Peyer's patch (tissue), 4 donors: ENCODE measurements at regions not wholly inside any gene's neighbourhood (a gene's known extent, or its start where the extent isn't known, plus 50 kb on each side); places are given as distances from the start of the nearest gene placed in this dataset.

Experiments used
- DNase-seq, 3 donors: peaks; one replicate each; pipeline ENCODE4 v3.0.0-alpha.2; 2017 to 2019
- H3K27ac ChIP-seq, 4 donors: fragments of 200-600 bp; sonication (generic); one replicate each; pipeline ENCODE4 v1.5.1; 2016 to 2019
- H3K27me3 ChIP-seq, 2 donors: fragments of 200-600 bp; sonication (generic); one replicate each; pipeline ENCODE4 v1.5.1; 2019
- H3K36me3 ChIP-seq, 3 donors: fragments of 200-600 bp; sonication (generic); one replicate each; pipeline ENCODE4 v1.5.1; 2016 to 2019
- H3K4me1 ChIP-seq, 4 donors: fragments of 200-600 bp; sonication (generic); one replicate each; pipeline ENCODE4 v1.5.1; 2016 to 2019
- H3K4me3 ChIP-seq, 4 donors: fragments of 200-600 bp; sonication (generic); 1 replicate in 3 of 4; 2 replicates in 1 of 4; pipeline ENCODE4 v1.5.1; 2016 to 2019; ENCODE audit warnings: mild to moderate bottlenecking in 1 of 4
- H3K9me3 ChIP-seq, 4 donors: fragments of 200-600 bp; sonication (generic); one replicate each; pipeline ENCODE4 v1.5.1; 2016 to 2019; ENCODE audit warnings: mild to moderate bottlenecking in 1 of 4
- POLR2A ChIP-seq, 2 donors: fragments of 450-650 bp; IDR thresholded peaks; one replicate each; pipeline ENCODE4 v1.5.1; 2017; ENCODE audit warnings: antibody characterized with exemption in 2 of 2, mild to moderate bottlenecking in 2 of 2, moderate library complexity in 2 of 2
- TF ChIP-seq, protein P1 (sequence below), 6 experiments: fragments of 450-650 bp in 4 of 6; fragments of 200-600 bp in 2 of 6; sonication (generic) in 1 of 6; IDR thresholded peaks; one replicate each; pipeline ENCODE4 v1.5.1; 2017 to 2019; ENCODE audit warnings: antibody characterized with exemption in 6 of 6, mild to moderate bottlenecking in 3 of 6, moderate library complexity in 1 of 6

GRCh38 chr5:173752653-173753052 lies 135.5 kb upstream of the CPEB4 start:
- no peak overlapping the region for H3K4me3 ChIP-seq
- TF ChIP-seq POLR2A (IDR thresholded peaks at IDR 0.05), result no peak
- H3K27me3 ChIP-seq, result no peaks in the 10 kb centered on the region
- no peaks in the 10 kb centered on the region for H3K36me3 ChIP-seq
- DNase-seq, result no peak
- H3K27ac ChIP-seq, result no peak overlapping the region
- H3K9me3 ChIP-seq, result no peaks in the 10 kb centered on the region
- no peaks in the 10 kb centered on the region for H3K4me1 ChIP-seq

- no peaks in the 10 kb centered on the region for H3K36me3 ChIP-seq
- H3K27ac ChIP-seq, result no peak overlapping the region
- no peaks in the 10 kb centered on the region for H3K9me3 ChIP-seq
- no peaks in the 10 kb centered on the region for H3K4me1 ChIP-seq
- no peak overlapping the region for H3K4me3 ChIP-seq
- no peak for DNase-seq
- no peak for TF ChIP-seq POLR2A (IDR thresholded peaks at IDR 0.05)
- TF ChIP-seq, protein P1, sequence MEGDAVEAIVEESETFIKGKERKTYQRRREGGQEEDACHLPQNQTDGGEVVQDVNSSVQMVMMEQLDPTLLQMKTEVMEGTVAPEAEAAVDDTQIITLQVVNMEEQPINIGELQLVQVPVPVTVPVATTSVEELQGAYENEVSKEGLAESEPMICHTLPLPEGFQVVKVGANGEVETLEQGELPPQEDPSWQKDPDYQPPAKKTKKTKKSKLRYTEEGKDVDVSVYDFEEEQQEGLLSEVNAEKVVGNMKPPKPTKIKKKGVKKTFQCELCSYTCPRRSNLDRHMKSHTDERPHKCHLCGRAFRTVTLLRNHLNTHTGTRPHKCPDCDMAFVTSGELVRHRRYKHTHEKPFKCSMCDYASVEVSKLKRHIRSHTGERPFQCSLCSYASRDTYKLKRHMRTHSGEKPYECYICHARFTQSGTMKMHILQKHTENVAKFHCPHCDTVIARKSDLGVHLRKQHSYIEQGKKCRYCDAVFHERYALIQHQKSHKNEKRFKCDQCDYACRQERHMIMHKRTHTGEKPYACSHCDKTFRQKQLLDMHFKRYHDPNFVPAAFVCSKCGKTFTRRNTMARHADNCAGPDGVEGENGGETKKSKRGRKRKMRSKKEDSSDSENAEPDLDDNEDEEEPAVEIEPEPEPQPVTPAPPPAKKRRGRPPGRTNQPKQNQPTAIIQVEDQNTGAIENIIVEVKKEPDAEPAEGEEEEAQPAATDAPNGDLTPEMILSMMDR (IDR thresholded peaks at IDR 0.05), result no peak
- no peaks in the 10 kb centered on the region for H3K27me3 ChIP-seq
These were observed 134.6 kb upstream of the CPEB4 start for GRCh38 chr5:173753307-173754168.

- no peaks in the 10 kb centered on the region for H3K9me3 ChIP-seq
- peak in 1 of 3 donors; percentile 68 for DNase-seq
- H3K27me3 ChIP-seq, result no peaks in the 10 kb centered on the region
- H3K36me3 ChIP-seq, result no peaks in the 10 kb centered on the region
- H3K27ac ChIP-seq, result no peak overlapping the region
- no peaks in the 10 kb centered on the region for H3K4me1 ChIP-seq
- peak in 1 of 2 donors; percentile 18 for TF ChIP-seq POLR2A (IDR thresholded peaks at IDR 0.05)
- TF ChIP-seq, protein P1 (IDR thresholded peaks at IDR 0.05), result no peak
- no peak overlapping the region for H3K4me3 ChIP-seq
These were observed 132.8 kb upstream of the CPEB4 start for GRCh38 chr5:173755319-173755718.

DNA sequence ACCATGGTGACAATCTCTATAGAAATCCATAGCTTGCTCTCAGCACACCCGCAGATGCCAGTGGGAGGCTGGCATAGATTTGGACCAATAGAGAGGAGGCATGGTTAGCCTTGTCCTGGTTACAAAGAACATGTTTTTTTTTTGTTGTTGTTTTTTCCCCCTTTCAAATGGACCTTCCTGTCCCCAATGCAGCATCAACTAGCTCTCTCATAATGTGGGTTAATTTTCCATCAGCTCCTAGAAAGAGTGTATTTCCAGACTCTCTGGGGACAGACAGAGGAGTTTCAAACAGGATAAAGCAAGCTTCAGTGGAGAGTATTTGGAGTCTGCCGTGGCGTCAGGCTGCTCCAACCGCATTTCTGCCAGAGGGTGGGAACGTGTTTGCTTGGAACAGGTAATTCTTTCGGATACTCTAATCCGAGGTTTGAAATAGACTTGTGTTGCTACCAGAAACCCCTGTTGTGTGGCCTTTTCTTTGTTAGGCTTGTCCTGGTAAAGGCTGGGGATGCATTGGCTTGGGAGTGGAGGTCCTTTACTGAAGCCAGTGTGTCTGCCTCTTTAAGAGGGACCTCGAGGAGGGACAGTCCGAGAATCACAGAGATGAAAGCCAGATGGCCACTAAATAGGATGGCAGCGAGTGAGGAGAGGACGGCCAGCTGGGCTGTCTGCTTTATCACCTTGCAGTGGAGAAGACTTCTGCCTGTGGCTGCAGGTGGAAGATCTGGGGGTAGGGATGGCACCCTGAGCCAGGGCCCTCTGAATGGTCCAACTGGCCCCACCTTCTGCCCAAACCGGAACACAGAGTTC lies 130.5 kb upstream of the CPEB4 start:
- Histone ChIP-seq H3K27ac (no peak overlapping the region), H3K4me1 (peaks cover 0 to 12% (median 0%) of the 10 kb centered on the region in 4 donors), H3K36me3 (no peaks in the 10 kb centered on the region), H3K4me3 (no peak overlapping the region), H3K9me3 (no peaks in the 10 kb centered on the region), H3K27me3 (no peaks in the 10 kb centered on the region)
- TF ChIP-seq, protein P1 (IDR thresholded peaks at IDR 0.05), result no peak
- TF ChIP-seq POLR2A (IDR thresholded peaks at IDR 0.05), result no peak
- no peak for DNase-seq

- Histone ChIP-seq H3K27ac (no peak overlapping the region), H3K9me3 (no peaks in the 10 kb centered on the region), H3K27me3 (no peaks in the 10 kb centered on the region), H3K4me1 (peaks cover 0 to 14% (median under 1%) of the 10 kb centered on the region in 4 donors), H3K4me3 (no peak overlapping the region), H3K36me3 (no peaks in the 10 kb centered on the region)
- no peak for TF ChIP-seq POLR2A (IDR thresholded peaks at IDR 0.05)
- TF ChIP-seq, protein P1 (IDR thresholded peaks at IDR 0.05), result no peak
- no peak for DNase-seq
These were observed 129.5 kb upstream of the CPEB4 start for GRCh38 chr5:173758676-173759075.

- Histone ChIP-seq H3K36me3 (no peaks in the 10 kb centered on the region), H3K4me1 (peaks cover 0 to 21% (median 5%) of the 10 kb centered on the region in 4 donors), H3K4me3 (no peak overlapping the region), H3K27me3 (no peaks in the 10 kb centered on the region), H3K9me3 (no peaks in the 10 kb centered on the region), H3K27ac (no peak overlapping the region)
- TF ChIP-seq POLR2A (IDR thresholded peaks at IDR 0.05), result no peak
- TF ChIP-seq, protein P1 (IDR thresholded peaks at IDR 0.05), result no peak
- DNase-seq, result no peak
These were observed 128.5 kb upstream of the CPEB4 start for GRCh38 chr5:173759691-173760090.
